DMS53 (cell line): ENCODE measurements at regions not wholly inside any gene's neighbourhood (a gene's known extent, or its start where the extent isn't known, plus 50 kb on each side); places are given as distances from the start of the nearest gene placed in this dataset.
"Not testable (repeated sequence)": the region's sequence is repeated elsewhere in the genome, so short reads cannot be mapped to it uniquely, and the experiment has no call there.

Source experiments
- DNase-seq: peaks from one replicate; lab custom pipeline; 2025; lab: John Stamatoyannopoulos, UW

DNA sequence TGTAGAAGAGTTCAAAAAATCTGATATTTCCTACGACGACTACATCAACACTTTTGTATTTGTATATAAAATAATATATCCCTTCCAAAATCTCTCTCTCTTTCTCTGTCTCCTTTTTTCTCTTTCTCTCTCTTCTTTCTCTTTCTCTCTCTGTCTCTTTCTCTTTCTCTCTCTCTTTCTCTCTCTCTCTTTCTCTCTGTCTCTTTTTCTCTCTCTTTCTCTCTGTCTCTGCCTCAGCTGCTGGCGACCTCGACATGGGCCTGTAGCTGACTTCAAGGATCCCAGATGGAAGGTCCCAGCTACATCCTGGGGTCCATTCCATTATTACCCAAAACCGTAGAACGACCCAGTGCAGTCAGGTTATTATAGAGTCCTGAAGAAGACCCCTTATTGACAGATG is 90.0 kb downstream of the CD24 start:
- DNase-seq: no peak

DNA sequence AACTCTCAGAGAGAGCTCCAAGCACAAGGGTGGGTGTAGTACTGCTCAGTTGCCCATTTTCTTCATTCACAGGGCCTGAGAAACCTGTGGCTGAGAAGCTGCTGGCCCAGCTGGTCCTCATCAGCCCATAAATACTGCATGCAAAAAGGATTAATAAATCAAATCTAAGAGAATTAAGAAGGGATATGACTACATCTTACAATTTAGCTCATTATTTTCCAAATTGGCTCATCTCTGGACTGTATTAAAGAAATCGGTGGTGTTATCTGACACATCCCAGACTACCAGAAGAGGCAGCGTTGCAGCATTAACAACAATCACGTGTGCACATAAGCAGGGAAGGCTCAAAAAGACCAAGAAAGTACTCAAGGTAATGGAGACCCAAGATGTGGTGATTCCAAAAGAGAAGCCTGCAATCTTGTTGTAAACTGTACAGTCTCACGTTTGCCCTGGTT is 90.7 kb downstream of the CD24 start:
- DNase-seq: peak; percentile 54

DNA sequence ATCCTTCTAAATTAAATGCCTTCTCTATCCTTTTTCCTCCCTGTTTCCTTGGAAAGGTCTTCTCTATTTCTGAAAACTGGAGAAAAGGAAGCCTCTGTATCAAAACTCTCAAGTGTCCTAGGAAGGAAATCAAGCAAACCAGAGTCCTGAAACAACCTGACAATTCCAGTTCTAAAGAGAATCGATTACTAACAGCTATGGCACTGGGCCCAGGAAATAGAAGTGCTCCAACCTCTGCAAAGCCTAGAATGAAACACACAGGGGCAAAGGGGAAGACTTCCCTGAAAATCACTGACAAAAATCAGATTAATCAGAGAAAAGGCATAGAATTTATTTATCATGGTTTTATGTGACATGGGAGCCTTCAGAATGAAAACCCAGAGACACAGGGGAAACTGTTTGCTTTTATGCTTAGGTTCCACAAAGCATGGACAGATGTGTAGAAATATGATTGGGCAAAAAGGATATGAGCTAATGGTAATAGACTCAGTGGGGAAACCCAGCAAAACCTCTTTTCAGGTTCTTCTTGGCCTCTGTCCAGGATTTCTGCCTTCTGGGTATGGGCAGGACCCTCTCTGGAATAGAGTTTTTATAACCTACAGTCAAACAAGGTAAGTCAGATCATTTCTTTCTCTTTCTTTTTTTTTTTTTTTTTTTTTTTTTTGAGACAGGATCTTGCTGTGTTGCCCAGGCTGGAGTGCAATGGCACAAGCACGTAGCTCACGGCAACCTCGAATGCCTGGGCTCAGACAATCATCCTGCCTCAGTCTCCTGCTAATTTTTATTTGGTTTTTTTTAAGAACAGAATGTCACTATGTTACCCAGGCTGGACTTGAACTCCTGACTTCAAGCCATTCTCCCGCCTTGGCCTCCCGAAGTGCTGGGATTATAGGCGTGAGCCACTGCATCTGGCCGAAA is 91.7 kb downstream of the CD24 start:
- DNase-seq: peak; percentile 24

DNA sequence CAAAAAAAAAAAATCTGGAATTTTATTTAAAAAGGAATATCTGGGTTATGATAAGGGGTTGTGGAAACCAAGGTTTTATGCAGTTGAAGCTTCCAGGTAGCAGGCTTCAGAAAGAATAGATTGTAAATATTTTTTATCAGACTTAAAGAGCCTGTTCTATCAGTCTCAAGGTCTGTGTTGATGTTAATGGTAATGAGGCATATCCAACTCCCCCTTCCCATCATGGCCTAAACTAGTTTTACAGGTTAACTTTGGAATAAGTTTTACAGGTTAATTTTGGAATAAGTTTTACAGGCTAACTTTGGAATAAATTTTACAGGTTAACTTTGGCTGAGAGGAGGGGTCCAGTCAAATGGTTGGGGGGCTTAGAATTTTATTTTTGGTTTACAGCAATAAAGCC is 92.4 kb downstream of the CD24 start:
- DNase-seq: peak; percentile 11

DNA sequence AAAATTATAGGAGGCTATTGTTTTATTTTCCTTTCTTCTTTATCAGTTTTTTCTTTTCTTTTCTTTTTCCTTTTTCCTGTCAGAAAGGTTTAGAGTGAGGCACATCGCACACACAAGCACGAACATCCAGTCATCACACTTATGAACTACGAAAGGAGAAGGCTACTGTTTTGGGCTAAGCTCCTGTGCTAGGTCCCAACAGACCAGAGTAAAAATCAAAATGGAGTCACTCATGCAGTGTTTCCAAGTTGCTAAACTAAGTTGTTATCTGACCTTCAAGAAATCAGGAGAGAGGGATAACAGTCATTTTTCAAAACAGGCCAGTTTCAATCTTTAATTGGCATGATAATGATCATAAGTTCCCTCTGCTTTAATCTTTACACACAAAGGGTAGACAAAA is 93.6 kb downstream of the CD24 start:
- DNase-seq: no peak

DNA sequence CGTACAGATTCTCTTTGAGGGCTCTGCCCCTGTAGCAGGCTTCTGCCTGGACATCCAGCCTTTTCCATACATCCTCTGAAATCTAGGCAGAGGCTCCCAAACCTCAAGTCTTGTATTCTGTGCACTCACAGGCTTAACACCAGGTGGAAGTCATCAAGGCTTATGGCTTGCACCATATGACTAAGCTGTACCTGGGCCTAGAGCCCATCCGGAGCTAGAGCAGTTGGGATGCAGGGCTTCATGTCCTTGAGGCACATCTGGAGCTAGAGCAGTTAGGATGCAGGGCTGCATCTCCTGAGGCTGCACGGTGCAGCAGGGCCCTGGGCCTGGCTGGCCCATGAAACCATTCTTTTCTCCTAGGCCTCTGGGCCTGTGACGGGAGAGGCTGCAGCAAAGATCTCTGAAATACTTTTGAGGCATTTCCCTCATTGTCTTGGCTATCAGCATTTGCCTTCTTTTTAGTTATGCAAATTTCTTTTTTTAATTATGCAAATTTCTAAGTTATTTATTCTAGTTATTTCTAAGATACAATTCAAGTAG is 98.7 kb downstream of the CD24 start:
- no peak for DNase-seq

DNA sequence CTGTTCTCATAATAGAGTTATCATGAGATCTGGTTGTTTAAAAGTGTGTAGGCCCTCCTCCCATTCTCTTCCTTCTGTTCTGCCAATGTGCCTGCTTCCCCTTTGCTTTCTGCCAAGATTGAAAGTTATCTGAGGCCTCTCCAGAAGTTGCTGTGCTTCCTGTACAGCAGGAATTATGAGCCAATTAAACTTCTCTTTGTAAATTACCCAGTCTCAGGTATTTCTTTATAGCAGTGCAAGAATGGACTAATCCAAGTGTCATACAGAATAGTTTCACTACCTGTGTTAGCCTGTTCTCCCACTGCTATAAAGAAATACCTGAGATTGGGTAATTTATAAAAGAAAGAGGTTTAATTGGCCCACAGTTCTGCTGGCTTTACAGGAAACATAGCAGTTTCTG is 100.0 kb downstream of the CD24 start:
- DNase-seq: no peak

DNA sequence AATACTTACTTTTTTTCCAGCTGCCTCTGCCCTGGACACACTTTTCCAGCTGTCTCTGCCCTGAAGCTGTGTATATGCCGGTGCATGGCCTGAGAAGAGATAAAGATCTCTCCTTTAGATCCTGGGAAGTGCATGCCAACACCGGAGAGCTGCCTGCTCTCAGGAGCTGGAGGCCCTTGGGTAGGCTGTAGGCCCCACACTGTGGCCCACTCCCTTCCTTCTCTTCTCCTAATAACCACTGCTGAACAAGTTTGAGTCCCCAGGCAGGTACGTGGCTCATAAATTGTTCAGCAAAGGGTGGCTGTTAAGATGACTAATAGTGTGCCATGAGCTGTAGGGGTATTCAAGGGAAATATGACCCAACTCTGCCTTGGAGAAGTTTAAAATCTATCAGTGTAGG is 102.5 kb downstream of the CD24 start:
- DNase-seq: no peak

DNA sequence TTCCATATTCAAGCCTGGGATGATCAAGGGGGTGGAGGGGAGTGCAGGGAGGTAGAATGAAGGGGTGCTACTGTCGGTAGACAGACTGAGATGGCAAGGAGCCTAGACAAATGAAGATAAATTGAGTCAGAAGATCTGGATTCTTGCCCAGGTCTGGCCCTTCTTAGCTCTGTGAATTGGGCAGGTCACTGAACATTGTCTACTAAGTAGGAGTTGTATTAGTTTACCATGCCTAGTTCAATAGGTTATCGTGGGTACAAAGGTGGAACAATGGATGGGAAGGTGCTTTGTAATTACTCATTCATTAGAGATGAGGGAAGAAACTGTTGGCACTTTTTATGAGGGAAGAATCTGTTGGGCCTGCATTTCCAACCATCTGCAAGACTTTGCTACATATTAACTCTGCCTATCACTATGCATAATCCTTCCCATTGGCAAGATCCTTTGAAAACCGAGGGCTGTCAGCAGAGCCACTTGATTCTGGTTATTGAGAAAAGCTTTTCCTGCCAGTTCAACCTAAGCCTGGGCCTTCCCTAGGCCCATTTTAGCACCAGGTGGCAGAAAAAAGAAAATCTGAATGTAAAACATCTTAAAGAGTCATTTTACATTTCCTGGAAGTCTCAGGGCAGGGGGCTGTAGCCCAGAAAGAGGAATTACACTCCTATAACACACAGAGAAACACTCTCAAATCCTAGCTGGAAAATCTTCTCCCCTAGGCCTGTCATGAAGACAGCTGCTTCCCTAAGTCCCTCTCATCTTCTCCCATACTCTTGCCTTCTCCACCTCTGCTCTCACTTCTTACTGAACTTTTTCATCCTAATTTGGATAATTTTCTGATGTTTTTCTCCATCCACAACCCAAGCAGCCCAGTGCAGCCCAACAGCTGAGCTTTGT is 103.5 kb downstream of the CD24 start:
- DNase-seq: no peak

DNA sequence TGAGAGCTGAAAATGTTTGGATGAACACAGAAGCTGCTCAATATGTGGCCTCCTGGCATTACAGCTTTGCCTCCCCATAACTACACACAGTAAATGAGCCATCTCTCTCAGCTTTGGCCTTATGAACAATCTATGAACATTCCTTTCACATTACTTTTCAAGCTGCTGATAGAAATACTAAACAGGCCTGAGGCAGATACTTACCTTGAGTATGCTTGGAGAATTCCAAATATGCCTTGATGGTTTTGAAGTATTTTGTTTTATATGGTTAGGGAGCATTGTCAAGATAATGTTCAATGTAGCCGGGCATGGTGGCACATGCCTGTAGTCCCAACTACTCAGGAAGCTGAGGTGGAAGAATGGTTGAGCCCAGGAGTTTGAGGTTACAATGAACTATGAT is 104.5 kb downstream of the CD24 start:
- DNase-seq: no peak

DNA sequence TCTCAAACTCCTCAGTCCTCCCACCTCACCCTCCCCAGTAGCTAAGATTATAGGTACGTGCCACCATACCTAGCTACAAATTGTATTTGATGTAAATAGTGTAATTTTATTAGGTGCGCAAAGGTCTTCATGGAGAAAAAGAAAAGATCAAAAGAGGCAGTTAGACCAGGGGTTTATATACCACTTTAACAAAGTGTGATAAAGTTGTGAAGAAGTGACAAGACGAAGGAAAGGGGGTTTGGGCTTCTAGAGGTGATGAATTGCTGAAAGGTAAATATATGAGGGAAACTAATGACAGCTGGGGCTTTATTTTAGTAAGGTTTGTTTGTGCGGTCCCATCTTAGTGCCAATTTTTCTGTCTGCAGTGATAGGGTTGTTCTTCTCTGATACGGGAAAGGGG is 105.3 kb downstream of the CD24 start:
- DNase-seq: no peak

DNA sequence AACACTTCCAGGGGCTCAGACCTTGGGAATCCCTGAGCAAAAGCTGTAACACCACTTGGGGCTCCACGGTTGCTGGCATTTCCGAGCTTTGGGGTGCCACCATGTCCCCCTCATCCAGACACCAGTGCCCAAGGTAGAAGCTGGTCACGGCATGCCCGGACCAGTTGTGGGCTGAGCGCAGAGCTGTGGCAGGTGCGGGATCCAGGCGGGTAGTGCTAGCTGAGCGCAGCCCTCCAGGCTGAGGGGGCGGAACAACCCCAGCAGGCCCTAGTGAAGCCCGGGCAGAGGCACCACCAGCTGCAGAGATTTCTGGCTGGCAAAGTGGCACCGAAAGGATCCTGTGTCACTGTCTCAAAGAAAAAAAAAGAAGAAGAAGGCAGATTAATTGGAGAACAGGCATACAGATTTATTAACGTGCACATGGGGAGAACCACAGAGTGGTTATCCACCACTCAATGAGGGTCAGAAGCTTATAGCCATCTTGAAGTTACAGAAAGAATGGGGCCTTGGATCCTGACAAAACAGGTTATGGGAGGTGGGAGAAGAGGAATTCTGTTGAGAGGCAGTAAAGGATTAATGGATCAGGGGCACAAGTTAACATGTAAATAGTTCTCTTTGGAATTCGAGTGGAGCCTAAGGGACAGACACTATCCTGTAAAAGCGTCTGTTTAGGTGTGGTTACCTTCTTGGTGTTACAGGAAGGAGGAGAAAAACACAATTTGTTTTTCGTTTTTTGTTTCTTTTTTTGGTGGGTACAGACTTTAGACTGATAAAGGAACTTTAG is 107.5 kb downstream of the CD24 start:
- no peak for DNase-seq

DNA sequence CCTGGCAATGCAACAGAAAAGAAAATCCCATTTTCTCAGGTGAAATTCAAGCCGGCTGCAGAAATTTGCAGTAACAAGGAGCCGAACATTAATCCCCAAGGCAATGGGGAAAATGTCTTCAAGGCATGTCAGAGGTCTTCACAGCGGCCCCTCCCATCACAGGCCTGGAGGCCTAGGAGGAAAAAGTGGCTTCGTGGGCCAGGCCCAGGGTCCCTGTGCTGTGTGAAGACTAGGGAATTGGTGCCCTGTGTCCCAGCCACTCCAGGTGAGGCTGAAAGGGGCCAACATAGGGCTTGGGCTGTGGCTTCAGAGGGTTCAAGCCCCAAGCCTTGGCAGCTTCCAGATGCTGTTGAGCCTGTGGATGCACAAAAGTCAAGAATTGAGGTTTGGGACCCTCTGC is 111.7 kb downstream of the CD24 start:
- no peak for DNase-seq

DNA sequence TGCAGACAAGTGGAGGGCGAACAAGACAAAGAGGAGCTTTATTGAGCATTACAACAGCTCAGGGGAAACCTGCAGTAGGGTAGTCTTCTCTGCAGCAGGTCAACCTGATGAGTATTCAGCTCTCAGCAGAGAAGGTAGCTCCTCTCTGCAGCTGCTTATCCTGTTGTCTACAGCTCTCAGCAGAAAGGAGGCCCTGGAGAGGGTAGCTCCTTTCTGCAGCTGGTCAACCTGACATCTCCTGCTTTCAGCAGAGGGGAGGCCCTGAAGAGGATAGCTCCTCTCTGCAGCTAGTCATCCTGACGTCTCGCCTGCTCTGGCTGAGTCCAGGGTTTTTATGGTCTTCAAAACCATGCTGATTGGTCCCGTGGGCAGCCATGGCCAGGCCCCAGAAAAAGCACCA is 113.6 kb downstream of the CD24 start:
- DNase-seq: peak; percentile 33

DNA sequence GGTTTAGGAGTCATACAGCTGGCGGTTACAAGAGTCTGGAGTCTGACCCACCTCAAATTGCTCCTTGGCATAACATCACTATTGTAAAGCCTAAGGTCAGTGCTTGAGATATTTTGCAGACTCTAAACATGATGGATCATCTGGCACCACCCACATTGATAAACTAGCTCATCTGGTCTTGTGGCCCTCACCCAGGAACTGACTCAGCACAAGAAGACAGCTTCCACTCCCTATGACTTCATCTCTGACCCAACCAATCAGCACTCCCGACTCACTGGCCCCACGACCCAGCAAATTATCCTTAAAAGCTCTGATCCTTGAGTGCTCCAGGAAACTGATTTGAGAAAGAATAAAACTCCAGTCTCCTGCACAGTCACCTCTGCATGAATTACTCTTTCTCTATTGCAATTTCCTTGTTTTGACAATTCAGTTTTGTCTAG is 115.9 kb downstream of the CD24 start:
- peak; percentile 28 for DNase-seq

DNA sequence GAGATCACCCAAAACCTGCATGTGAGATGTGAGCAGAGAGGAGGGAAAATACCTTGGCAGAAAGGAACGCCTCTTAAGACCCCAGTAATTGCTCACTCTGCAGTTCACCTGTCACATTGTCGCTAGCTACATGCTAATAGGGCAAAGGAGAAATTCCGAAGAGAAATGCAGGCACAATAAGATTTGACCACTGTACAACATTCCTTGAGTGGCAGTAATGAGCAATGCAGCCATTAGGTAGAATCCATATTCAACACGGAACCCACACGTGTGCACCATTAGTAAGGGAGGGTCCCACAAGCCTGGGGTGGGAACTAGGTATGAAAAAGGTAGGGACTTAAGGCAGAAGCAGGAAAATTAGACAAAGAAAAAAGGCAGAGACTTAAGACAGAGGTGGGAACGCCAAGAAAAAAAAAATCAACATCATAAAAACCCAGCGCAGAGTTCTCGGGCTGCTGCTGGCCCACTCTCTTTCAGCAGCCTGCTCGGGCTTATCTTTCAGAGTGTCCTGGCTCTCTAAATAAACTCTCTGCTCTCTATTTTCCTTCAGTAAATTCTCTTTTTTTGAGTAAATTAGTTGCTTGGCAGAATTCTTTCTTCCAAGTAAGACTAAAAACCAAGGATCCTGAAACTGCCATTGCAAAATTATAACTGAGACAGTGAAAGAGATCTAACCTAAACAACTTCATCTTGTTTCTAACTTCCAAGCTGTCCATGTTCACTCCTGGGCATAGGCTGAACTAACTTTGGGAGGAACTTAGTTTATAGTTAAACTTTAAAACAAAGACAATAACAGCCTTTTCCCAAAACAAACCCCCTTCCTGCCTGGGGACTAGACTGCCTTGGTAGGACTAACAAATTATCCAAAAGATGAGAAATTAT is 116.5 kb downstream of the CD24 start:
- no peak for DNase-seq

DNA sequence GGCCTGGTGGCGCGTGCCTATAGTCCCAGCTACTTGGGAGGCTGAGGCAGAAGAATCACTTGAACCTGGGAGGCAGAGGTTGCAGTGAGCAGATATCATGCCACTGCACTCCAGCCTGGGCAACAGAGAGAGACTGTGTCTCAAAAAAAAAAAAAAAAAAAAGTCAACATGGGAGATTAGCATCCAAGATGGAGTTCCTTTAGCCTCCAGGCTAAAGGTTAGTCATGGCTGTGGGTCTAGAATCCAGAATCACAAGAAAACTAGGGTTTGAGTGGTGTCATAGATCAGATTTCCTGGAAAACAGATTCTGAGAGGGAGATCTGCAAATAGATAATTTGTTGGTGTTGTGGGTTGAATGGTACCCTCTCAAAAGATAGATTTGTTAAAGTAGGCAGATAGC is 117.2 kb downstream of the CD24 start:
- not testable (repeated sequence) for DNase-seq

DNA sequence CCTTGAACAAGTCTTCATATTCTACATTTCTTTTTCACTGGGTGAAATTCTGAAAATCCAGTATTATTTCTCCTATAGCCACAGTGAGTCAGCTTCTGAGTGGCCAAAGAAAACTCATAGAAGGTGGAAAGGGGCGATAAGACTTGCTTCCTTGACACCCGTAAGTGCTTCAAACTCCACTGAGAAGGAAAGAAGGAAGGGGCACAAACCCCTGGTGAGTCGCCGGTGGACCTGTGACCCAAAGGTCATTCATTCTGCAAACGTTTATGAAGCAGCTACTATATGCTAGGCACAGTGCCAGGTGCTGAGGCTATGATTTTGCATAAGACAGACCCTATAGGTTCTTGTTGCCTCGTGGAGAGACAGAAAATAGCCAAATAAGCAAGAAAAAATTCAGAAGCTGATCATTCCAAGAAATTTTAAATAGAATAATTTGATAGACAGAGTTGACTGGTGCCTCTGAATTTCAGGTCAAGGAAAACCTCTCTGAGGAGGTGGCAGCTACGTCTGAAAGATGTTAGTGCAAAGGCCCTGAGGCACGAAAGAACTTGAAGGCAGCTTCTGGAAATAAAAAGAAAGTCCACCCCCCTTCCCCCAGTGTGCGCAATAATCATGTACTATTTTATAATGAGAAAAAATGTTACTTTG is 118.2 kb downstream of the CD24 start:
- DNase-seq: no peak

DNA sequence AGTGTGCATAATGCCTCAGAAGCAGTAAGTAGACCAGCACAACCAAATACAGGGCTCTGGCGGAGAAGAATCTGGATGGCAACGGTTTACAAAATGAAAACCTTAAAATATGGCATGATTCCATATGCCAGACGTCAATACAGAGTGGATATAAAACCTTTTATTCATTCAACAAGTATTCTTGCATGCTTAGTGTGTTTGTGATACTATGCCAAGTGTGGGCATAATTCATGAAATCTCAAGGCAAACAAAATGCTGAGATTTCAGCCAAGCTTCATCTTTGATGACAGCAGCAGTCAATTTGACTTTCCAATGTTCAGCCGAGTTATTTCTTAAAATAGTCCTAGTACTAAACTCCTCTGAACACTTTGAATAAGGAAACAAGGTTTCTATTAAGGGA is 119.4 kb downstream of the CD24 start:
- no peak for DNase-seq

DNA sequence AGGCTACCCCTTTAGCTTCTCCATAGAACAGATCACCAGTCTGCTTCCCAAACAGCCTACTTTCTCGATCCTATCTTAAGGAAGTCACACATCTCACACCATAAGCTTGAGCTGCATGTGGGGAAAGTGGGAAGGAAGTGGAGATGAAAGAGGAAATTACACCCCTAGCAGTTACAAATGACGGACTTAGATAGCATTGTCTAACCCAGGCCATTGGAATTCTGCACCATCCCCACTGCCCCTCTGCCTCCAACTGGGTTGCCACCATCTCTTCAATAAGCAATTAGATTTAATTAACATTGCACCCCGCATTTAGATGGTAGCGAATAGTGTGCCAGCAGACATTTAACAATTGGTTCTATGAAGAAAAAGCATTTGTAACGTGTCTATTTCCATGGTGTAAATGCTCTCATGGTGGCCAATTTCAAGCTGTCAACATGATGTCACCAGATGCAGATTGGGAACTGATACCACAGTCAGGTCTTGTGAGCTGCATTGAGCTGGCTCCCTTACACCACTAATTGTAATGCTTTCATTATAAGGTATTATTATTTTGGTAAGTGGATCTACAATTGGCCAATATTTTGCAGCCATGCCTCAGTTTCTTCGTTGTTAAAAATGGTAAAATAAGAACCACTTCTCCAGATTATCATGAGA is 124.7 kb downstream of the CD24 start:
- no peak for DNase-seq
